ENCODE measurements at regions not wholly inside any gene's neighbourhood (a gene's known extent, or its start where the extent isn't known, plus 50 kb on each side); places are given as distances from the start of the nearest gene placed in this dataset.

- no peak for DNase-seq
These were observed 511.8 kb upstream of the SLITRK1 start for GRCh38 chr13:84393981-84394625.

- DNase-seq, result no peak
These were observed 498.6 kb upstream of the SLITRK1 start for GRCh38 chr13:84380866-84381265.

- no peak for DNase-seq
These were observed 494.8 kb upstream of the SLITRK1 start for GRCh38 chr13:84377106-84377505.

GRCh38 chr13:84366506-84366905, 484.2 kb upstream of the SLITRK1 start:
- DNase-seq, result no peak

- DNase-seq, result no peak
These were observed 480.5 kb upstream of the SLITRK1 start for GRCh38 chr13:84362777-84363176.

GRCh38 chr13:84360822-84361221, 478.5 kb upstream of the SLITRK1 start:
- no peak for DNase-seq

GRCh38 chr13:84358601-84359000, 476.3 kb upstream of the SLITRK1 start:
- no peak for DNase-seq

GRCh38 chr13:84352946-84353345, 470.7 kb upstream of the SLITRK1 start:
- DNase-seq, result no peak

- no peak for DNase-seq
These were observed 457.2 kb upstream of the SLITRK1 start for GRCh38 chr13:84339456-84339855.

GRCh38 chr13:84332346-84332745, 450.1 kb upstream of the SLITRK1 start:
- DNase-seq, result no peak

- DNase-seq, result no peak
These were observed 433.3 kb upstream of the SLITRK1 start for GRCh38 chr13:84315527-84315926.

GRCh38 chr13:84303035-84303434, 420.8 kb upstream of the SLITRK1 start:
- no peak for DNase-seq

GRCh38 chr13:84297251-84297650, 415.0 kb upstream of the SLITRK1 start:
- DNase-seq, result no peak

GRCh38 chr13:84296401-84296800, 414.1 kb upstream of the SLITRK1 start:
- no peak for DNase-seq

GRCh38 chr13:84294576-84294975, 412.3 kb upstream of the SLITRK1 start:
- no peak for DNase-seq

GRCh38 chr13:84290386-84290785, 408.1 kb upstream of the SLITRK1 start:
- no peak for DNase-seq

GRCh38 chr13:84279166-84279565, 396.9 kb upstream of the SLITRK1 start:
- no peak for DNase-seq

- no peak for DNase-seq
These were observed 390.7 kb upstream of the SLITRK1 start for GRCh38 chr13:84272877-84273562.

- no peak for DNase-seq
These were observed 383.0 kb upstream of the SLITRK1 start for GRCh38 chr13:84265257-84265764.

- DNase-seq, result no peak
These were observed 381.2 kb upstream of the SLITRK1 start for GRCh38 chr13:84263354-84264069.

- no peak for DNase-seq
These were observed 373.0 kb upstream of the SLITRK1 start for GRCh38 chr13:84255226-84255797.

- no peak for DNase-seq
These were observed 367.2 kb upstream of the SLITRK1 start for GRCh38 chr13:84249463-84249862.

- DNase-seq, result no peak
These were observed 361.1 kb upstream of the SLITRK1 start for GRCh38 chr13:84243340-84243739.

- no peak for DNase-seq
These were observed 356.8 kb upstream of the SLITRK1 start for GRCh38 chr13:84239032-84239431.
